HG03469 (cell line): ENCODE measurements at regions not wholly inside any gene's neighbourhood (a gene's known extent, or its start where the extent isn't known, plus 50 kb on each side); places are given as distances from the start of the nearest gene placed in this dataset.
A peak's percentile ranks its signal among the peaks of the same experiment; 100 is the strongest.

Experiments
- ATAC-seq: cut with Tn5 transposase; IDR thresholded peaks from one replicate; pipeline ENCODE4 v1.9.1; 2021; ENCODE audit warnings: mild to moderate bottlenecking, moderate library complexity, moderate number of reproducible peaks; ENCODE audit not compliant: unreplicated experiment

GRCh38 chr11:105553025-105553424, 56.8 kb upstream of the GRIA4 start:
- ATAC-seq, result no peak

- ATAC-seq, result no peak
These were observed 61.5 kb upstream of the GRIA4 start for GRCh38 chr11:105548359-105548758.

GRCh38 chr11:105538588-105538987, 71.3 kb upstream of the GRIA4 start:
- ATAC-seq, result no peak

GRCh38 chr11:105537531-105537930, 72.3 kb upstream of the GRIA4 start:
- no peak for ATAC-seq

GRCh38 chr11:105524286-105524685, 85.6 kb upstream of the GRIA4 start:
- ATAC-seq, result no peak

GRCh38 chr11:105520706-105521345, 89.0 kb upstream of the GRIA4 start:
- no peak for ATAC-seq

- ATAC-seq, result no peak
These were observed 102.2 kb upstream of the GRIA4 start for GRCh38 chr11:105507496-105508254.

GRCh38 chr11:105492010-105492409, 117.9 kb upstream of the GRIA4 start:
- ATAC-seq, result no peak

GRCh38 chr11:105491394-105491793, 118.5 kb upstream of the GRIA4 start:
- ATAC-seq, result no peak

GRCh38 chr11:105490333-105490732, 119.5 kb upstream of the GRIA4 start:
- peak; percentile 57 for ATAC-seq

- no peak for ATAC-seq
These were observed 120.4 kb upstream of the GRIA4 start for GRCh38 chr11:105489446-105489845.

- ATAC-seq, result no peak
These were observed 122.9 kb upstream of the GRIA4 start for GRCh38 chr11:105486929-105487328.

- no peak for ATAC-seq
These were observed 139.9 kb upstream of the GRIA4 start for GRCh38 chr11:105469931-105470330.

- ATAC-seq, result no peak
These were observed 141.7 kb upstream of the GRIA4 start for GRCh38 chr11:105468154-105468553.

GRCh38 chr11:105466582-105467228, 143.2 kb upstream of the GRIA4 start:
- no peak for ATAC-seq

- ATAC-seq, result no peak
These were observed 151.8 kb upstream of the GRIA4 start for GRCh38 chr11:105458071-105458470.

- peak; percentile 54 for ATAC-seq
These were observed 152.9 kb upstream of the GRIA4 start for GRCh38 chr11:105456950-105457349.

GRCh38 chr11:105449100-105449734, 160.7 kb upstream of the GRIA4 start:
- ATAC-seq, result no peak

GRCh38 chr11:105448703-105449079, 161.2 kb upstream of the GRIA4 start:
- no peak for ATAC-seq

- ATAC-seq, result no peak
These were observed 161.8 kb upstream of the GRIA4 start for GRCh38 chr11:105447936-105448702.

- no peak for ATAC-seq
These were observed 166.2 kb upstream of the GRIA4 start for GRCh38 chr11:105443623-105444022.
